ENCODE measurements at regions not wholly inside any gene's neighbourhood (a gene's known extent, or its start where the extent isn't known, plus 50 kb on each side); places are given as distances from the start of the nearest gene placed in this dataset.

- TF ChIP-seq CTCF (IDR thresholded peaks at IDR 0.05) (no peak), POLR2AphosphoS5 (IDR thresholded peaks at IDR 0.05) (no peak), POLR2A (IDR thresholded peaks at IDR 0.05) (no peak)
Measured at GRCh38 chr3:193825617-193826016, 232.6 kb downstream of the OPA1 start.
